ENCODE measurements at regions not wholly inside any gene's neighbourhood (a gene's known extent, or its start where the extent isn't known, plus 50 kb on each side); places are given as distances from the start of the nearest gene placed in this dataset.

- DNase-seq (ENCODE audit: low spot score) = no peak
Observed at GRCh38 chr3:155029941-155030340, 50.2 kb upstream of the MME start.

GRCh38 chr3:155026999-155027591 lies 53.0 kb upstream of the MME start:
- DNase-seq (ENCODE audit: low spot score) = no peak

GRCh38 chr3:155024006-155024638 lies 56.0 kb upstream of the MME start:
- no peak for DNase-seq (ENCODE audit: low spot score)

GRCh38 chr3:155022896-155023295 lies 57.2 kb upstream of the MME start:
- DNase-seq (ENCODE audit: low spot score) = no peak

GRCh38 chr3:155019575-155019974 lies 60.5 kb upstream of the MME start:
- DNase-seq (ENCODE audit: low spot score) = no peak

GRCh38 chr3:155018621-155019330 lies 61.3 kb upstream of the MME start:
- DNase-seq (ENCODE audit: low spot score) = no peak

- no peak for DNase-seq (ENCODE audit: low spot score)
Observed at GRCh38 chr3:155015776-155016436, 64.2 kb upstream of the MME start.

GRCh38 chr3:155014953-155015352 lies 65.2 kb upstream of the MME start:
- no peak for DNase-seq (ENCODE audit: low spot score)

- DNase-seq (ENCODE audit: low spot score) = no peak
Observed at GRCh38 chr3:155013427-155013826, 66.7 kb upstream of the MME start.

GRCh38 chr3:155012584-155012983 lies 67.5 kb upstream of the MME start:
- DNase-seq (ENCODE audit: low spot score) = no peak

GRCh38 chr3:155010416-155010815 lies 69.7 kb upstream of the MME start:
- DNase-seq (ENCODE audit: low spot score) = no peak

GRCh38 chr3:155009217-155009616 lies 70.9 kb upstream of the MME start:
- no peak for DNase-seq (ENCODE audit: low spot score)

GRCh38 chr3:155007729-155008128 lies 72.4 kb upstream of the MME start:
- DNase-seq (ENCODE audit: low spot score) = no peak

GRCh38 chr3:155001289-155002010 lies 78.7 kb upstream of the MME start:
- DNase-seq (ENCODE audit: low spot score) = no peak

GRCh38 chr3:154992655-154993054 lies 87.5 kb upstream of the MME start:
- no peak for DNase-seq (ENCODE audit: low spot score)

- no peak for DNase-seq (ENCODE audit: low spot score)
Observed at GRCh38 chr3:154990543-154990942, 89.6 kb upstream of the MME start.

GRCh38 chr3:154987846-154988245 lies 92.3 kb upstream of the MME start:
- no peak for DNase-seq (ENCODE audit: low spot score)

- DNase-seq (ENCODE audit: low spot score) = no peak
Observed at GRCh38 chr3:154981664-154982063, 98.5 kb upstream of the MME start.

GRCh38 chr3:154981201-154981600 lies 98.9 kb upstream of the MME start:
- no peak for DNase-seq (ENCODE audit: low spot score)

- DNase-seq (ENCODE audit: low spot score) = no peak
Observed at GRCh38 chr3:154979331-154979730, 100.8 kb upstream of the MME start.

- no peak for DNase-seq (ENCODE audit: low spot score)
Observed at GRCh38 chr3:154977666-154978065, 102.5 kb upstream of the MME start.
